Sigmoid colon (tissue), 6 donors: ENCODE measurements at regions not wholly inside any gene's neighbourhood (a gene's known extent, or its start where the extent isn't known, plus 50 kb on each side); places are given as distances from the start of the nearest gene placed in this dataset.

Experiments
- DNase-seq: peaks from one replicate; pipeline ENCODE4 v3.0.0-alpha.2; 2019
- H3K27ac ChIP-seq, 4 donors: fragments of 200-600 bp; sonication (generic); one replicate each; pipeline ENCODE4 v1.5.1; 2016 to 2019; ENCODE audit warnings: mild to moderate bottlenecking in 1 of 4
- H3K27me3 ChIP-seq, 3 donors: fragments of 200-600 bp; sonication (generic); one replicate each; pipeline ENCODE4 v1.5.1; 2019; ENCODE audit warnings: mild to moderate bottlenecking in 1 of 3
- H3K36me3 ChIP-seq, 4 donors: fragments of 200-600 bp; sonication (generic); one replicate each; pipeline ENCODE4 v1.5.1; 2016 to 2019
- H3K4me1 ChIP-seq, 4 donors: fragments of 200-600 bp; sonication (generic); one replicate each; pipeline ENCODE4 v1.5.1; 2017 to 2019
- H3K4me3 ChIP-seq, 4 donors: fragments of 200-600 bp; sonication (generic); one replicate each; pipeline ENCODE4 v1.5.1; 2017 to 2019; ENCODE audit warnings: mild to moderate bottlenecking in 2 of 4, moderate library complexity in 1 of 4
- H3K9me3 ChIP-seq, 4 donors: fragments of 200-600 bp in 3 of 4; sonication (generic) in 3 of 4; one replicate each; pipeline versions ENCODE4 v1.5.1 to v1.6.1; 2013 to 2019
- CTCF ChIP-seq, 4 experiments: fragments of 450-650 bp in 3 of 4; fragments of 200-600 bp in 1 of 4; IDR thresholded peaks; one replicate each; pipeline ENCODE4 v1.5.1; 2016 to 2019; ENCODE audit warnings: antibody characterized with exemption in 4 of 4, mild to moderate bottlenecking in 3 of 4, moderate library complexity in 2 of 4
- EP300 ChIP-seq, 4 donors: sonication (generic); formaldehyde crosslinking; IDR thresholded peaks; one replicate each; pipeline ENCODE4 v1.6.1; 2017; ENCODE audit warnings: antibody characterized with exemption in 4 of 4
- POLR2A ChIP-seq, 2 donors: fragments of 450-650 bp; IDR thresholded peaks; one replicate each; pipeline ENCODE4 v1.6.1; 2016; ENCODE audit warnings: antibody characterized with exemption in 2 of 2, mild to moderate bottlenecking in 2 of 2, moderate library complexity in 2 of 2
- POLR2AphosphoS5 ChIP-seq, 4 donors: sonication (generic); formaldehyde crosslinking; IDR thresholded peaks; one replicate each; pipeline ENCODE4 v1.6.1; 2017; ENCODE audit warnings: antibody characterized with exemption in 4 of 4
- WGBS, 2 donors: extraction: QIAGEN DNeasy Blood & Tissue Kit; methylation state at CpG; one replicate each; pipeline ENCODE4 v1.1.7; 2013; 5-methylcytosine and 5-hydroxymethylcytosine counted together
- intact Hi-C: fragments of 100-400 bp; cut with DNase I; formaldehyde crosslinking; loops from one replicate; pipeline ENCODE4 v1.15.1; 2023
- donor health status: healthy with polysubstance abuse.
- donor health status: healthy.

- no peak for TF ChIP-seq POLR2AphosphoS5 (IDR thresholded peaks at IDR 0.05)
- TF ChIP-seq CTCF (IDR thresholded peaks at IDR 0.05) = no peak
- no peak for TF ChIP-seq POLR2A (IDR thresholded peaks at IDR 0.05)
- no peak for TF ChIP-seq EP300 (IDR thresholded peaks at IDR 0.05)
- H3K4me3 ChIP-seq = no peak overlapping the region
- H3K4me1 ChIP-seq = peaks cover 0 to 28% (median 15%) of the 10 kb centered on the region in 4 donors
- H3K27ac ChIP-seq = no peak overlapping the region
- WGBS, 2 donors = 29 to 64% methylated on average over 14 of the region's 14 CpGs
- no peak for DNase-seq
- no peaks in the 10 kb centered on the region for H3K27me3 ChIP-seq
- no peaks in the 10 kb centered on the region for H3K36me3 ChIP-seq
- H3K9me3 ChIP-seq = no peaks in the 10 kb centered on the region
- intact Hi-C loops = no loop called here
Observed at GRCh38 chr15:62569460-62570404, 404.6 kb upstream of the C2CD4B start.

- Histone ChIP-seq H3K27me3 (no peaks in the 10 kb centered on the region), H3K4me1 (peaks cover 0 to 21% (median 9%) of the 10 kb centered on the region in 4 donors), H3K4me3 (no peak overlapping the region), H3K36me3 (no peaks in the 10 kb centered on the region), H3K9me3 (no peaks in the 10 kb centered on the region), H3K27ac (no peak overlapping the region)
- 55 to 73% methylated on average over 4 of the region's 4 CpGs for WGBS, 2 donors
- intact Hi-C loops = no loop called here
- no peak for TF ChIP-seq POLR2AphosphoS5 (IDR thresholded peaks at IDR 0.05)
- TF ChIP-seq CTCF (IDR thresholded peaks at IDR 0.05) = no peak
- no peak for TF ChIP-seq POLR2A (IDR thresholded peaks at IDR 0.05)
- no peak for TF ChIP-seq EP300 (IDR thresholded peaks at IDR 0.05)
- DNase-seq = no peak
Observed at GRCh38 chr15:62570405-62570783, 405.3 kb upstream of the C2CD4B start.

GRCh38 chr15:62571072-62571471 is 406.0 kb upstream of the C2CD4B start:
- Histone ChIP-seq H3K36me3 (no peaks in the 10 kb centered on the region), H3K4me3 (no peak overlapping the region), H3K27me3 (no peaks in the 10 kb centered on the region), H3K9me3 (no peaks in the 10 kb centered on the region), H3K27ac (no peak overlapping the region), H3K4me1 (peaks cover 0 to 18% (median 4%) of the 10 kb centered on the region in 4 donors)
- no peak for DNase-seq
- WGBS, 2 donors = 94 to 96% methylated on average over 7 of the region's 7 CpGs
- intact Hi-C loops = no loop called here
- TF ChIP-seq EP300 (IDR thresholded peaks at IDR 0.05) (no peak), CTCF (IDR thresholded peaks at IDR 0.05) (no peak), POLR2A (IDR thresholded peaks at IDR 0.05) (no peak), POLR2AphosphoS5 (IDR thresholded peaks at IDR 0.05) (no peak)

GRCh38 chr15:62572797-62573196 is 407.7 kb upstream of the C2CD4B start:
- intact Hi-C loops = no loop called here
- H3K36me3 ChIP-seq = no peaks in the 10 kb centered on the region
- TF ChIP-seq POLR2A (IDR thresholded peaks at IDR 0.05) (no peak), CTCF (IDR thresholded peaks at IDR 0.05) (no peak), EP300 (IDR thresholded peaks at IDR 0.05) (no peak), POLR2AphosphoS5 (IDR thresholded peaks at IDR 0.05) (no peak)
- no peaks in the 10 kb centered on the region for H3K9me3 ChIP-seq
- H3K4me3 ChIP-seq = no peak overlapping the region
- no peak for DNase-seq
- no peaks in the 10 kb centered on the region for H3K27me3 ChIP-seq
- WGBS, 2 donors = 91 to 96% methylated on average over 7 of the region's 7 CpGs
- H3K4me1 ChIP-seq = peaks cover 0 to 18% (median 4%) of the 10 kb centered on the region in 4 donors
- H3K27ac ChIP-seq = no peak overlapping the region
